Spleen (tissue), 11 donors: ENCODE measurements at regions not wholly inside any gene's neighbourhood (a gene's known extent, or its start where the extent isn't known, plus 50 kb on each side); places are given as distances from the start of the nearest gene placed in this dataset.

Source experiments
- DNase-seq: peaks from one replicate; pipeline ENCODE4 v3.0.0-alpha.2; 2020
- H3K27ac ChIP-seq, 8 donors: fragments of 200-600 bp; sonication (generic) in 7 of 8; 1 replicate in 4 of 8; 2 replicates in 4 of 8; pipeline versions ENCODE4 v1.5.0 to v1.8.0; 2016 to 2021; ENCODE audit warnings: inconsistent platforms in 4 of 8, mild to moderate bottlenecking in 4 of 8, moderate library complexity in 1 of 8
- H3K27me3 ChIP-seq, 7 donors: fragments of 200-600 bp; sonication (generic) in 6 of 7; replicated peaks in 1 of 7; 1 replicate in 4 of 7; 2 replicates in 3 of 7; pipeline versions ENCODE4 v1.5.0 to v1.8.0; 2016 to 2021; ENCODE audit warnings: inconsistent platforms in 3 of 7, mild to moderate bottlenecking in 1 of 7
- H3K36me3 ChIP-seq, 6 donors: fragments of 200-600 bp; sonication (generic) in 5 of 6; 1 replicate in 4 of 6; 2 replicates in 2 of 6; pipeline versions ENCODE4 v1.5.0 to v1.8.0; 2016 to 2021; ENCODE audit warnings: inconsistent platforms in 2 of 6
- H3K4me1 ChIP-seq, 6 donors: fragments of 200-600 bp; sonication (generic) in 5 of 6; 1 replicate in 3 of 6; 2 replicates in 3 of 6; pipeline versions ENCODE4 v1.5.0 to v1.8.0; 2016 to 2021; ENCODE audit warnings: inconsistent platforms in 3 of 6
- H3K4me3 ChIP-seq, 8 donors: fragments of 200-600 bp; sonication (generic) in 7 of 8; 1 replicate in 4 of 8; 2 replicates in 4 of 8; pipeline versions ENCODE4 v1.5.0 to v1.8.0; 2016 to 2021; ENCODE audit warnings: inconsistent platforms in 4 of 8, mild to moderate bottlenecking in 4 of 8, moderate library complexity in 2 of 8
- H3K9me3 ChIP-seq, 8 donors: fragments of 200-600 bp; sonication (generic) in 7 of 8; 1 replicate in 4 of 8; 2 replicates in 4 of 8; pipeline versions ENCODE4 v1.5.0 to v1.8.0; 2016 to 2021; ENCODE audit warnings: inconsistent platforms in 4 of 8
- CTCF ChIP-seq, 11 experiments: fragments of 200-600 bp in 7 of 11; fragments of 450-650 bp in 4 of 11; sonication (generic) in 4 of 11; IDR thresholded peaks in 8 of 11; conservative IDR thresholded peaks in 3 of 11; 1 replicate in 7 of 11; 2 replicates in 4 of 11; pipeline versions ENCODE4 v1.4.0 to v1.8.0; 2016 to 2021; ENCODE audit warnings: antibody characterized with exemption in 11 of 11, inconsistent platforms in 4 of 11, mild to moderate bottlenecking in 1 of 11
- POLR2A ChIP-seq, 3 donors: fragments of 450-650 bp; IDR thresholded peaks; one replicate each; pipeline ENCODE4 v1.5.1; 2017; ENCODE audit warnings: antibody characterized with exemption in 3 of 3, mild to moderate bottlenecking in 1 of 3
- POLR2AphosphoS5 ChIP-seq, 3 donors: sonication (generic); formaldehyde crosslinking; IDR thresholded peaks; one replicate each; pipeline ENCODE4 v1.5.1; 2017; ENCODE audit warnings: antibody characterized with exemption in 3 of 3
- WGBS, 5 donors: extraction: QIAGEN DNeasy Blood & Tissue Kit in 3 of 5; methylation state at CpG; one replicate each; pipeline versions ENCODE4 v1.1.5 to v1.1.7; 2013 to 2018; 5-methylcytosine and 5-hydroxymethylcytosine counted together
- intact Hi-C: fragments of 100-400 bp; cut with DNase I; formaldehyde crosslinking; loops from one replicate; pipeline ENCODE4 v1.15.0; 2023; ENCODE audit warnings: low total_unique reads
- donor health status: healthy with polysubstance abuse.
- donor health status: DM: no; HTN: no; CAD: no; lungs with moderate emphysema.
- donor health status: DM: no; HTN: no; CAD: no.
- donor health status: Bipolar disorder and iron deficiency.
- donor health status: healthy.
- donor health status: DM: no; HTN: no; CAD: no.
- donor health status: DM: yes; HTN: yes; CAD: no.

GRCh38 chr9:79390781-79391770, 180.7 kb upstream of the TLE4 start:
- Histone ChIP-seq H3K4me1 (no peaks in the 10 kb centered on the region), H3K36me3 (no peaks in the 10 kb centered on the region), H3K27me3 (no peaks in the 10 kb centered on the region), H3K27ac (no peak overlapping the region), H3K4me3 (no peak overlapping the region), H3K9me3 (no peaks in the 10 kb centered on the region)
- WGBS, 5 donors = 89 to 95% (median 92%) methylated on average over 19 to 28 of the region's 28 CpGs
- no peak for TF ChIP-seq CTCF (IDR thresholded peaks at IDR 0.05 in 8 of 11, conservative IDR thresholded peaks at IDR 0.05 in 3 of 11)
- no peak for TF ChIP-seq POLR2AphosphoS5 (IDR thresholded peaks at IDR 0.05)
- no peak for TF ChIP-seq POLR2A (IDR thresholded peaks at IDR 0.05)
- no peak for DNase-seq
- intact Hi-C loops = no loop called here

- intact Hi-C loops = no loop called here
- H3K4me3 ChIP-seq = no peak overlapping the region
- no peaks in the 10 kb centered on the region for H3K27me3 ChIP-seq
- WGBS, 5 donors = 53 to 78% (median 58%) methylated on average over 4 of the region's 4 CpGs
- no peaks in the 10 kb centered on the region for H3K36me3 ChIP-seq
- H3K27ac ChIP-seq = no peak overlapping the region
- no peak for DNase-seq
- H3K9me3 ChIP-seq = no peaks in the 10 kb centered on the region
- no peaks in the 10 kb centered on the region for H3K4me1 ChIP-seq
- TF ChIP-seq POLR2AphosphoS5 (IDR thresholded peaks at IDR 0.05) (no peak), CTCF (IDR thresholded peaks at IDR 0.05 in 8 of 11, conservative IDR thresholded peaks at IDR 0.05 in 3 of 11) (no peak), POLR2A (IDR thresholded peaks at IDR 0.05) (no peak)
These were observed 176.5 kb upstream of the TLE4 start for GRCh38 chr9:79395228-79395627.

GRCh38 chr9:79395755-79396154, 176.0 kb upstream of the TLE4 start:
- Histone ChIP-seq H3K36me3 (no peaks in the 10 kb centered on the region), H3K27ac (no peak overlapping the region), H3K4me1 (no peaks in the 10 kb centered on the region), H3K4me3 (no peak overlapping the region), H3K27me3 (no peaks in the 10 kb centered on the region), H3K9me3 (no peaks in the 10 kb centered on the region)
- no peak for DNase-seq
- WGBS, 5 donors = 63 to 88% (median 75%) methylated on average over 7 of the region's 7 CpGs
- TF ChIP-seq POLR2A (IDR thresholded peaks at IDR 0.05) = no peak
- no peak for TF ChIP-seq POLR2AphosphoS5 (IDR thresholded peaks at IDR 0.05)
- TF ChIP-seq CTCF (IDR thresholded peaks at IDR 0.05 in 8 of 11, conservative IDR thresholded peaks at IDR 0.05 in 3 of 11) = no peak
- intact Hi-C loops = no loop called here

GRCh38 chr9:79396168-79396567, 175.6 kb upstream of the TLE4 start:
- H3K36me3 ChIP-seq = no peaks in the 10 kb centered on the region
- no peaks in the 10 kb centered on the region for H3K9me3 ChIP-seq
- no peaks in the 10 kb centered on the region for H3K4me1 ChIP-seq
- 48 to 88% (median 76%) methylated on average over 4 of the region's 4 CpGs for WGBS, 5 donors
- TF ChIP-seq CTCF (IDR thresholded peaks at IDR 0.05 in 8 of 11, conservative IDR thresholded peaks at IDR 0.05 in 3 of 11) (no peak), POLR2A (IDR thresholded peaks at IDR 0.05) (no peak), POLR2AphosphoS5 (IDR thresholded peaks at IDR 0.05) (no peak)
- DNase-seq = no peak
- no peak overlapping the region for H3K4me3 ChIP-seq
- no peaks in the 10 kb centered on the region for H3K27me3 ChIP-seq
- intact Hi-C loops = no loop called here
- no peak overlapping the region for H3K27ac ChIP-seq
